Neural progenitor cell (in vitro differentiated cells): ENCODE measurements at regions not wholly inside any gene's neighbourhood (a gene's known extent, or its start where the extent isn't known, plus 50 kb on each side); places are given as distances from the start of the nearest gene placed in this dataset.

Experiments used
- DNase-seq: peaks from one replicate; pipeline ENCODE4 v3.0.0-alpha.2; 2016; ENCODE audit warnings: low spot score
- H2AFZ ChIP-seq: fragments of 200-600 bp; sonication (generic); replicated peaks from 2 replicates; pipeline ENCODE4 v1.6.1; 2016; ENCODE audit warnings: antibody characterized with exemption
- H3F3A ChIP-seq: fragments of 200-600 bp; sonication (generic); 2 replicates; pipeline ENCODE4 v1.6.1; 2016; ENCODE audit warnings: antibody characterized with exemption, low read depth
- H3K27ac ChIP-seq: fragments of 200-600 bp; sonication (generic); 2 replicates; pipeline ENCODE4 v1.5.1; 2016; ENCODE audit warnings: mild to moderate bottlenecking
- H3K27me3 ChIP-seq: fragments of 200-600 bp; sonication (generic); 2 replicates; pipeline ENCODE4 v1.6.1; 2016; ENCODE audit warnings: mild to moderate bottlenecking, moderate library complexity
- H3K36me3 ChIP-seq: fragments of 200-600 bp; sonication (generic); 2 replicates; pipeline ENCODE4 v1.5.1; 2016
- H3K4me1 ChIP-seq: fragments of 200-600 bp; sonication (generic); 2 replicates; pipeline ENCODE4 v1.6.1; 2016; ENCODE audit warnings: mixed run types
- H3K4me2 ChIP-seq: fragments of 200-600 bp; sonication (generic); 2 replicates; pipeline ENCODE4 v1.6.1; 2016
- H3K4me3 ChIP-seq: fragments of 200-600 bp; sonication (generic); 2 replicates; pipeline ENCODE4 v1.5.1; 2016
- H3K79me2 ChIP-seq: fragments of 200-600 bp; sonication (generic); 2 replicates; pipeline ENCODE4 v1.6.1; 2016; ENCODE audit warnings: low read depth
- H3K9ac ChIP-seq: fragments of 200-600 bp; sonication (generic); 2 replicates; pipeline ENCODE4 v1.6.1; 2016
- H3K9me3 ChIP-seq: fragments of 200-600 bp; sonication (generic); 2 replicates; pipeline ENCODE4 v1.5.1; 2016; ENCODE audit warnings: low read depth
- H4K20me1 ChIP-seq: fragments of 200-600 bp; sonication (generic); 2 replicates; pipeline ENCODE4 v1.6.1; 2016; ENCODE audit warnings: low read depth
- H3K27ac Mint-ChIP-seq: 3 replicates; pipeline ENCODE4 v1.8.0; 2021; ENCODE audit warnings: mixed read lengths
- H3K27me3 Mint-ChIP-seq: 2 replicates; pipeline ENCODE4 v1.8.0; 2022; ENCODE audit warnings: low read depth, mild to moderate bottlenecking, inconsistent platforms, moderate library complexity, mixed read lengths; ENCODE audit not compliant: insufficient read depth
- H3K36me3 Mint-ChIP-seq: 3 replicates; pipeline ENCODE4 v1.8.0; 2021; ENCODE audit warnings: mixed read lengths
- H3K4me1 Mint-ChIP-seq: 3 replicates; pipeline ENCODE4 v1.8.0; 2021; ENCODE audit warnings: mixed read lengths
- H3K4me3 Mint-ChIP-seq: 3 replicates; pipeline ENCODE4 v1.8.0; 2021; ENCODE audit warnings: mild to moderate bottlenecking, moderate library complexity, mixed read lengths
- H3K9me3 Mint-ChIP-seq: 3 replicates; pipeline ENCODE4 v1.8.0; 2020; ENCODE audit warnings: mixed read lengths
- CTCF ChIP-seq: fragments of 200-600 bp; sonication (generic); IDR thresholded peaks from 2 replicates; pipeline ENCODE4 v1.5.1; 2017; ENCODE audit warnings: antibody characterized with exemption, mild to moderate bottlenecking
- EZH2 ChIP-seq: fragments of 200-600 bp; sonication (generic); IDR thresholded peaks from 2 replicates; pipeline ENCODE4 v1.6.1; 2017; ENCODE audit warnings: antibody characterized with exemption, mild to moderate bottlenecking, moderate library complexity
- EZH2phosphoT487 ChIP-seq: fragments of 200-600 bp; sonication (generic); IDR thresholded peaks from 2 replicates; pipeline ENCODE4 v1.6.1; 2017; ENCODE audit warnings: antibody characterized with exemption

- Mint-ChIP-seq H3K4me3 (no peak overlapping the region), H3K36me3 (peaks cover 5% of the 10 kb centered on the region), H3K27me3 (no peaks in the 10 kb centered on the region), H3K9me3 (peaks cover 17% of the 10 kb centered on the region), H3K4me1 (peaks cover 30% of the 10 kb centered on the region), H3K27ac (peak overlapping the region; percentile 24)
- Histone ChIP-seq H3K4me2 (no peak overlapping the region), H3K4me1 (peaks cover 30% of the 10 kb centered on the region), H3K27me3 (no peaks in the 10 kb centered on the region), H3F3A (peaks cover 18% of the 10 kb centered on the region), H3K27ac (no peak overlapping the region), H3K4me3 (no peak overlapping the region), H4K20me1 (no peaks in the 10 kb centered on the region), H3K9me3 (peaks cover 12% of the 10 kb centered on the region), H2AFZ (no peak overlapping the region), H3K79me2 (no peaks in the 10 kb centered on the region), H3K36me3 (no peaks in the 10 kb centered on the region), H3K9ac (no peak overlapping the region)
- no peak for DNase-seq
- TF ChIP-seq EZH2 (no peak), EZH2phosphoT487 (no peak), CTCF (no peak)
These were observed 86.3 kb downstream of the SEMA4F start for GRCh38 chr2:74740395-74740740.

GRCh38 chr2:74740741-74741431 is 86.8 kb downstream of the SEMA4F start:
- H3K27me3 ChIP-seq = no peaks in the 10 kb centered on the region
- no peak overlapping the region for H2AFZ ChIP-seq
- H3K9me3 ChIP-seq = peaks cover 12% of the 10 kb centered on the region
- no peaks in the 10 kb centered on the region for H3K36me3 ChIP-seq
- H3K4me1 Mint-ChIP-seq = peaks cover 28% of the 10 kb centered on the region
- H3K27me3 Mint-ChIP-seq = no peaks in the 10 kb centered on the region
- H3K4me2 ChIP-seq = no peak overlapping the region
- H3K27ac ChIP-seq = no peak overlapping the region
- peaks cover 29% of the 10 kb centered on the region for H3K4me1 ChIP-seq
- no peak overlapping the region for H3K4me3 ChIP-seq
- no peaks in the 10 kb centered on the region for H4K20me1 ChIP-seq
- TF ChIP-seq EZH2phosphoT487 (no peak), EZH2 (no peak), CTCF (no peak)
- peaks cover 13% of the 10 kb centered on the region for H3K9me3 Mint-ChIP-seq
- H3K36me3 Mint-ChIP-seq = peaks cover 5% of the 10 kb centered on the region
- no peak overlapping the region for H3K9ac ChIP-seq
- DNase-seq = no peak
- peak overlapping the region; percentile 24 for H3K27ac Mint-ChIP-seq
- H3K4me3 Mint-ChIP-seq = peak overlapping the region; percentile 44
- H3F3A ChIP-seq = peaks cover 13% of the 10 kb centered on the region
- H3K79me2 ChIP-seq = no peaks in the 10 kb centered on the region

- peaks cover 29% of the 10 kb centered on the region for H3K4me1 ChIP-seq
- no peaks in the 10 kb centered on the region for H3K27me3 Mint-ChIP-seq
- H2AFZ ChIP-seq = no peak overlapping the region
- H3F3A ChIP-seq = peaks cover 5% of the 10 kb centered on the region
- peaks cover 8% of the 10 kb centered on the region for H3K9me3 ChIP-seq
- no peaks in the 10 kb centered on the region for H4K20me1 ChIP-seq
- H3K4me1 Mint-ChIP-seq = peaks cover 32% of the 10 kb centered on the region
- no peak overlapping the region for H3K9ac ChIP-seq
- no peak overlapping the region for H3K27ac ChIP-seq
- peaks cover 5% of the 10 kb centered on the region for H3K36me3 Mint-ChIP-seq
- H3K4me3 Mint-ChIP-seq = no peak overlapping the region
- no peak overlapping the region for H3K27ac Mint-ChIP-seq
- no peaks in the 10 kb centered on the region for H3K79me2 ChIP-seq
- no peak overlapping the region for H3K4me3 ChIP-seq
- no peaks in the 10 kb centered on the region for H3K36me3 ChIP-seq
- H3K27me3 ChIP-seq = no peaks in the 10 kb centered on the region
- TF ChIP-seq EZH2 (no peak), CTCF (no peak), EZH2phosphoT487 (no peak)
- H3K4me2 ChIP-seq = no peak overlapping the region
- peaks cover 9% of the 10 kb centered on the region for H3K9me3 Mint-ChIP-seq
- no peak for DNase-seq
These were observed 87.6 kb downstream of the SEMA4F start for GRCh38 chr2:74741629-74742028.
